ENCODE measurements at regions not wholly inside any gene's neighbourhood (a gene's known extent, or its start where the extent isn't known, plus 50 kb on each side); places are given as distances from the start of the nearest gene placed in this dataset.
"Not testable (repeated sequence)": the region's sequence is repeated elsewhere in the genome, so short reads cannot be mapped to it uniquely, and the experiment has no call there.

DNA sequence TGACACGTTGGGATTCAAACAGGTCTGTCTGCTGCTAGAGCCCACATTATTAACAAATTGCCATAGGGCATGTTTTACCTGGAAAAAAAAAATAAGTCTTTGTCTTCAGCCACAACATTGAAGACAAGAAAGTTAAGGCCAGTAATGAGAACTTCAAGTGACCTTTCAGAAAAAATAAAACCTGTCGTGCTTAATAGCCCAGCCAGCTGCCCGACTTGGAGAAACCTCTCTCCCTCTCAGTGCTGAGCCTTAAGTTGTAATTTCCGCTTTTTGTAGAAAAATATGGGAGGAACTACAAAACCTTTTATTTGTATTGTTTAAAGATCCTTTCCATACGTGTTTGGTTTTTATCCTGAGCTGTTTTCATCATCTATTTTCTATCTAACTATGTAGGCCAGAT is 454.3 kb upstream of the SLITRK6 start:
- DNase-seq = not testable (repeated sequence)

DNA sequence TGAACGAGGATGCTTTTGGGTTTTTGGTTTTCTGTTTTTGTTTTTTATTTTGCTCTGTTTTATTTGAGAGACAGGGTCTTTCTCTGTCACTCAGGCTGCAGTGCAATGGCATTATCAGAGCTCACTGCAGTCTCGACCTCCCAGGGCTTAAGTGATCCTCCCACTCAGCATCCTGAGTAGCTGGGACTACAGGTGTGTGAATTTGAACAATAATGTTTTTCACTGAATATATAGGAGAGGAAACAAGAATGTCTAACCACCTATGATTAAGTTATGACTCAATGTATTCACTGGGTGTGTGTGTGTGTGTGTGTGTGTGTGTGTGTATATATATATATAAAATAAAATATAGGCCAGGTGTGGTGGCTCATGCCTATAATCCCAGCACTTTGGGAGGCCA is 456.6 kb upstream of the SLITRK6 start:
- not testable (repeated sequence) for DNase-seq

DNA sequence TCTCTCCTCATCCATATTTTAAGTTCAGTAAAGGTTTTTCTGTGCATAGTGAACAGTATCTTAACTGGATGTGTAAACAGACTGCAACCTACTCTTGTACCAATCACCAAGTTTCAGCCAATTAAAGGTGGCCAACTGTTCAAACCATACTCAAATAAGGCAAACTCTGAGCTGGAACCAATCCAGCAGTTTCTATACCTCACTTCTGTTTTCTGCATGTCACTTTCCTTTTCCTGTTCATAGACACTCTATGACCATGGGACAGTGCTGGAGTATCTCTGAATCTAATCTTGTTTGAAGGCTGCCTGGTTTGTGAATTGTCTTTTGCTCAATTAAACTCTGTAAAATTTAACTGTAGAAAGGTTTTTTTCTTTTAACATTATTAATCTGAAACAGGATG is 470.3 kb upstream of the SLITRK6 start:
- DNase-seq = no peak

DNA sequence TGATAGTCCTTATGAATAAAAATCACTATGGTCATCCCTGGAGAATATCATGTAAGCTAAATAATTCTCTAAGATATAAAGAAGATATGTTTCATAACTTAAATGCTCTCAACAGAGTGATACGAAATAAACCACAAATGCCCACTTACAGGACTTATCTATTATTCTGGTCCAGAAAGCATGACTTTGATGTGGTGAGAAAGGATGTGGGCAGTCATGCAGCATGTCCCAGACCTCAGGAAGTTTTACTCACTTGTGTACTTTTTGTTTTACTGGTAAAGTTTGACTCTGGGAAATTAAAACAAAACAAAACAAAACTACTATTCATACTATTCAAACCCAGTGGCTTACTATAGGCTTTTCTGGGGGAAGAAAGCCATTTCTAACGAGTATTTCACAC is 483.2 kb upstream of the SLITRK6 start:
- no peak for DNase-seq

DNA sequence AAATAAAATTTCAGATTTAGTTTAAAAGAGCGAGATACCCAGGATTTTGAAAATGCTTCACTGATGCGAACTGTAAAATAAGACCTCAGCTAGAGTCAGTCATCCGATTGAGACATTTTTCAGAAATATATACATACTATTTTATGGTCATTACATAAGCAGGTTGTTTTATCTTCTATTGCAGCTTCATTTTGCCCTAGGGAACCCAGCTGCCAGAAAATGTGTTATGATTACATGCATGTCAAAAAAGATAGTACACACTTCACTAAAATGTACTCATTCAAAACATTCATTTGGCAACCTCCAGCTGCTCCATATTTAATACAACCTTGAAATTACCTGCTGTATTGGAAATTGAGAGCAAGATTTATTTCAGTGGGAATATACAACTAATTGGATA is 483.8 kb upstream of the SLITRK6 start:
- DNase-seq = no peak

DNA sequence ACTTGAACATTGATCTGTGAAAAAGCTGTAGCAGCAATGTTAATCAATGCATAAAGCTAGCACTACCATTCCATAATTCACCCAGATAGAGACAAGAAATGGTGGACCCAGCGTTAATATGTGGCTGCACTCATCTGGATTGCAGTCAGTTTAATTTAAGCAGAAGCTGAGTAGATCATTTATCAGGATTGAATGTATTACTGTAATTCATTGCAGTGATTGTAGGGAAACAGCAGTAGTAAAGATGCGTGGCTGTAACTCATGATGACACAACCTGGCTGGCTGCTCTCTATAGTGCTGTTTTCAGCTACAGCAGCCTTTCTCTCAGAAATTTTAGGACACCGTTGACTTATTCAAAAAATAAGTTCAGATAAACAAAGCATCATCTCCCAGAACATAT is 499.5 kb upstream of the SLITRK6 start:
- no peak for DNase-seq

DNA sequence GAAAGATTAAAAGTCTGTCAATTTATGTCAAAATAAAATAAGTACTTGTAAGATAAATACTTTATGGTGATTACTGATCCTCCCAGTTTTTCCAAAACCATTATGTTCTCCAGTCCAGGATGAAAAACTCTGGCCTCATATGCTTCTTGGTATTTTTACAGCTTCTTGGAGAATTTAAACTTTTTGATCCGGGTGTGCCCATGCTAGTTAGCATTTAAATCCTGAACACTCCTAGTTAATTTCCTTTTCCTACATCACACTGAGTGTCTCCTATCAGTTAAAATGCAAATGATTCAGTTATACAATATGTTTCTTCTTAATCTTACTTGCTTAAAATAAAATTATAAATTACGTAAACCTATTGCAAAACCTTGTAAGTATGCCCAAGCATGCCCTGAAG is 499.9 kb upstream of the SLITRK6 start:
- no peak for DNase-seq

DNA sequence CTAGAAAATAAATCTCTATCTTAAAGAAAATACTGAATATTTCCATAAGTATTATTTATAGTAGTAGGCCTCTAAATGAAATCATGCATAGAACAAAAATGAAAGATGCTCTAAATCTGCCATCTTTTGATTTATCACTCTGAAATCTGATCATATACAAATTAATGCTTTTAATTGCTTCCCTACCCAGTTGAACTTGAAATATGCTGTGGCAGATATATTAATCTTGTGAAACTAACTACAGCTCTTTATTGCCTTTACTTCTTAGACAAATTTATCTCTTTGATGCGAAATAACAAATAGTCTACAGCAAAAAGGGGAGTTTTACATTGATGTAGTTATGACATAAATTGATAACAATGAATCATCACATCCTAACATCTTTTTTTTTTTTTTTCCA is 510.7 kb upstream of the SLITRK6 start:
- DNase-seq = no peak

DNA sequence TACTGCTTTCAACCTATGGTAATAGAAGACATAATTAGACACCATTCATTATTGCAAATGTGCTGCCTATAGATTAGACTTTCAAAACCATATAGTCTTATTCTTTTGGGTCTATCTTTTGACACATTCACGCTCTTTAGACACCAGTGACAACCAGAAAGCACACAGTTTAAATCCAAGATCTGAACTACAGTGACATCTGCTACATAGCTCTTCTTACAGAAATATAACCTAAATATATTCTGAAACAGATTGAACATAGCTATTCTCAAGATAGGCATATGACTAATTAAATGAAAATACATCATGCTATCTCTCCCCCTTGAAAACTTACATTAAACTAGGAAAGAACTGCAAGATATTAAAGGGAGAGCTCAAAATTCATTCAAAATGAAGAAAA is 514.2 kb upstream of the SLITRK6 start:
- no peak for DNase-seq

DNA sequence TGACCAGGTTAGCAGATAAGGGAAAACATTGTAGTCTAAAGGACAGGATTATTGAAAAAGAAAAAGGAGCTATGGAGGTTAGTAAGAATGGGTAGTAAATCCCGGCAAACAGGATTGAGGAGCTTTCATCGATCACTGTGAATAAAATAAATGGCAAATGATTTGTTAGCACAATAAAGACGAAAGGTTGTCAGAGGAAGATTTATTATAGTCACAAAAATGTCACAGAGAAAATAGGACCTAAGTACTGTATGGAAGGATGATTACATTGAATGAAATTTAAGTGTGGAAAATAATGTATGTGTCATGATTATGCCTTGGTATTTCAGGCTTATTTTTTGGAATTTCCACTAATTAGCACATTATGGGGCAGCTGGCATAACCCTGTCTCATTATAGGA is 519.2 kb upstream of the SLITRK6 start:
- no peak for DNase-seq

DNA sequence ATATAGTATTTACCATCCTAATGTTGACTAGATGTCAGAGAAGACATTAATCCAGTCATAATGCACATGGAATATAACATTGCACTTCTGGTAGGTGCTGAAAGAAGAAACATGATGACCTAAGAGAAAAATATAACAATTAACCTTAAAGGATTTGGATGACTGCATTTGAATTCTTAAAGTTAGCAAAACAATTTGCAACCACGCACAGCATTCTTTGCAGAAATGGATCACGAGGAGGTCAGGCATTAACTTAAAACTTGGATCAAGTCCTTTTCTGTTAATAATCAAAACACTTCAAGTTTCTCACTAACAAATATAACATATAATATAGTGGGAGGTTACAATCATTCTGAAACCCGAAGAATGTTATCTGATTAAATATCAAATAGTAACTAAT is 525.0 kb upstream of the SLITRK6 start:
- DNase-seq = no peak

DNA sequence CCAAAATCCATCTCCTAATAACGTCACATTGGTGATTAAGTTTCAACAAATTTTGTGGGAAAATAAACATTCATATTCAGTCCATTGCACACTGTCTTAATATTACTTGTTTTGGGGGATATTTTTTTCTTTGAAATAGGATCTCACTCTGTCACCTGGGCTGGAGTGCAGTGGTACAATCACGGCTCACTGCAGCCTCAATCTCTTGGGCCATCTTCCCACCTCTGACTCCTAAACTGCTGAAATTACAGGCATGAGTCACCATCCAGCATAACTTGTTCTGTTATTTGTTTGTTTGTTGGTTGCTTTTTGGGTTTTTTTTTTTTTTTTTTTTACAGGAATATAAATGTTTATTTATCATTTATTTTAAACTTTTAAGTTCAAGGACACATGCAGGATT is 556.1 kb upstream of the SLITRK6 start:
- DNase-seq = no peak

DNA sequence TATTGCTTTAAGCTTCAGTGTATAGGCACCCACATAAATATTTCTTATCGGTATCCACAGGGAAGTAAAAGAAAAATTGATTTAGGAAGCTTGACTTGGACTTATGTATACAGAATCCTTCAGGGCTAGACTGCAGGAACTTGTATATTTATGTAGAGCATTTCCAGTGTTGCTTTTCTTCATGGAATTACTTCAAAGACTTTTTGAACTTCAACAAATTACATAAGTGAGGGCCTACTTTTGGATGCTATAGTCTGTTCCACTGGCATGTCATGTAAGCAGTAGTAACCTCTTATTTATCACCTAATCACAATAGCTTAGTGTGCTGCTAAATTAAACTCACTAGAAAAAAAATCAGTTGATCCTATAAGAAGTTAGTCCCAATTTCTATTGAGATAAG is 557.9 kb upstream of the SLITRK6 start:
- no peak for DNase-seq

DNA sequence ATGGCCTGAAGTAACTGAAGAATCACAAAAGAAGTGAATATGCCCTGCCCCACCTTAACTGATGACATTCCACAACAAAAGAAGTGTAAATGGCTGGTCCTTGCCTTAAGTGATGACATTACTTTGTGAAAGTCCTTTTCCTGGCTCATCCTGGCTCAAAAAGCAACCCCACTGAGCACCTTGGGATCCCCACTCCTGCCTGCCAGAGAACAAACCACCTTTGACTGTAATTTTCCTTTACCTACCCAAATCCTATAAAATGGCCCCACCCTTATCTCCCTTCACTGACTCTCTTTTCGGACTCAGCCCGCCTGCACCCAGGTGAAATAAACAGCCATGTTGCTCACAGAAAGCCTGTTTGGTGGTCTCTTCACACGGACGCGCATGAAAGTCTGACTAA is 564.5 kb upstream of the SLITRK6 start:
- not testable (repeated sequence) for DNase-seq

DNA sequence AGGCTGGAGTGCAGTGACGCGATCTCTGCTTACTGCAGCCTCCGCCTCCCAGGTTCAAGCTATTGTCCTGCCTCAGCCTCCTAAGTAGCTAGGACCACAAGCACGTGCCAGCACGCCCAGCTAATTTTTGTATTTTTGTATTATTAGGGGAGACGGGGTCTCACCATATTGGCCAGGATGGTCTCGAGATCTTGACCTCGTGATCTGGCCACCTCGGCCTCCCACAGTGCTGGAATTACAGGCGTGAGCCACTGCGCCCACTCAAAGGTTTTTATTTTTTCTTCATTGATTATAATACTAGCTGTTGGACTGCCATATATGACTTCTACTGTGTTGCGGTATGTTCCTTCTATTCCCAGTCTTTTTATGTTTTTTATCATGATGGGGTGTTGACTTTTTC is 569.7 kb upstream of the SLITRK6 start:
- DNase-seq = no peak

DNA sequence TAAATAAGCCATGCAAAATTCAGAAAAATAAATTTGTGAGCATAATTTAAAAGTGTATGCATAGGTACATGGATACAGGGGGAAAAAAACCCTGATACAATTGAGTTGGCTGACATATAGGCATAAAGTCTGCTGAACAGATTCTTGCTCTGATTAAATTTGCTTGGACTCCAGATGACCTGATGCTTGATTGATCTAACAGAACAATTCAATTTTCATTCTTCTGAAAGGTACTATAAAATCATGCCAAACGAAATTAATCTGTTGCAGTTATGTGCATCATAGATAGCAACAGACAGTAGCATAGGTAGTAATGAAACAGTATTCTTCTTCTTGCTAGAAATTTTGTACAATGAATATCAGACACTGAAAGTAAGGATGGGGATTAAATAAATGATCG is 578.2 kb upstream of the SLITRK6 start:
- no peak for DNase-seq

DNA sequence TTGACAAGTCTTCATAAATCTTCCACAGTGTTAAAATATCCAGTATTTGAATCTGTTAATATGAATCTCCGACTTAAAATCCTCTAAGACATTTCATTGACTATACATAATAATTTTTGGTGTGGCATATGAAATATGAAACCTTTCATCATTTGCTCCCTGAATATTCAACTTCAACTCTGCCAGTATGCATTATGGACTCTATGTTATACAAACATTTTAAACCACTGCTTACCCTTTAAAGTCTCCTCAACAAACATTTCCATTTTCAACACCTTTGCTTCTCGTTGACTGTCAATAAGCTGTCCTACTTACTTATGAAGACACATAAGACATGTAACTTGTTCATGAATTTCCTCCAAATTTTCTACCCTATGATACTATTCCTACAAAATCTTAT is 579.4 kb upstream of the SLITRK6 start:
- no peak for DNase-seq

DNA sequence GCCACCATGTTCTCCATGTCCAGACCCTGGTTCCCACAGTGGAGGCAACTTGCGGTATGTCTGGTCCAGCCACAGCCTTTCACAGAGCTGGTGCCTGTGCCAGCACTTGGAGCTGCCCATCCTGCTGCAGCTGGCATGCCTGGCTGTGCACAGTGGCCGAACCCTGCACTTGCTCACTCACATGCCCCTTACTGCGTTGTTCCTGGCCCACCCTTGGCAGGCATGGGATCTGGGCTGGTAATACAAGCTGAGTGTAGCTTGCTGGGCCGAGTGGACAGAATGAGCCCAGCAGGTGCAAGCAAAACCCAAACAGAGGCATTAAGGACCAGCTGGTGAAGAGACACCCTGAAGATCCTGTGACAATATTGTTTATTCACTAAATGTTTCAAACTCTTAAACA is 583.9 kb upstream of the SLITRK6 start:
- no peak for DNase-seq

DNA sequence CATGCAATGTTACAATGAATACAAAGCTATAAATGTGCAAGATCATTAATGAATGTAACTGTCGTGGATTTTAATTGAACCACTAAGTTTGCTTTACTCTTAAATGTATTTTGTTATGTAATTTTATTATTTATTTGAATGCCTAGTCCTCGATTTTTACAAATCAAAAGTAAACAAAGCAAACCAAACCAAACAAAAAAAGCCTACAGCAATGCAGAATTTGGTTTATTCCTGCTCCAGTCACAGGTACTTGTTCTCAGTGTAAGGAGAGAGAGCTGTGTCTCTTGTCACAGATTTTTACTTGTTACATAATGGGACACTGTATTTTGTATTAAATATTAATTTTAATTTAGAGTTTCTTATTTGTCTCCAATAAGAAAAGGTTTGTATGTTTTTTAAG is 584.3 kb upstream of the SLITRK6 start:
- no peak for DNase-seq

DNA sequence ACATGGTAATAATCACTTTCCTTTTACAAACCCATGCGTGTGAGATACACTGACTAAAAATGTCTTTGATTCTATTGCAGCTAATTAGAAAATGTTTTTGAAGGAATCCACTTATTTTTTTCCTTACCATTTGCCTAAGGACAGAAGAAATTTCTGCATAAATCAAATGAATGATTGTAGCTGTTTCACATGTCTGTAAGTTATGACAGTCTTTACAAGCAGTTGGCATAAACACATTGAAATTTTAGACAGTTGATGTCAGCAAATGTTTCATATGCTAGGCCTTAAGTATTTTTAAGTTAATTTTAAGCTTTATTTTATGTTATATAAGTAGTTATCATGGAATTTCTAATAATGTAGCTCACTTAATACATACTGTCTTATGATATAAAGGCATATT is 598.4 kb upstream of the SLITRK6 start:
- no peak for DNase-seq

DNA sequence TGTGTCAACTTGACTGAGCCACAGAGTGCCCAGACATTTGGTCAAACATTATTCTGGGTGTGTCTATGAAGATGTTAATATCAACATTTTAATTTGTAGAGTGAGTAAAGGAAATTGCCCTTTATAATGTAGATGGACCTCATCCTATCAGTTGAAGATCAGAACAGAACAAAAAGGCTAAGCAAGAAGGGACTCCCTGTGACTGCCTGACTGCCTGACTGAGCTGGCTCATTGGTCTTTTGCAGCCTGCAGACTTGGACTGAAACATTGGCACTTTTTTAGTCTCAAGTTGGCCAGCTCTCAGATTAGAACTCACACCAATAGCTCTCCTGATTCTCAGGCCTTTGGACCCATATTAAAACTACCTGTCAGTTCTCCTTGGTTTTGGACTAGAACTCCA is 600.4 kb upstream of the SLITRK6 start:
- DNase-seq = no peak

DNA sequence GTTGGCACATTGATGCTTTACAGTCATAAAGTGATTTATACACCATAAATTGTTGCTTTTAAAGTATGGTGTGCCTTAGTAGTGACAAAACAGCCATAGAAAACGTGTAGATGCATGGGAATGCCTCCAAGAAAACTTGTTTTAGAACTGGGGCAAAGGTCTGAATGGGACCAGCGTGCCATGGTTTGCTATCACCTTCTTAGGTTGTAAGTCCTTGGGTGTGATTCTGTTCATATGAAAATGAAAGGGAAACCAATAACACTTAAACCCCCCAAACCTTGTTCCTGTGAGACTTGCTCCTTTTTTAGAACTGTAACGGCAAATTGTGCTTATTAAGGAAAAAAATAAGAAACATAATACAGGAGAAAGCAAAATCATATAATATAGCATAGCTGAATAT is 603.3 kb upstream of the SLITRK6 start:
- DNase-seq = no peak

DNA sequence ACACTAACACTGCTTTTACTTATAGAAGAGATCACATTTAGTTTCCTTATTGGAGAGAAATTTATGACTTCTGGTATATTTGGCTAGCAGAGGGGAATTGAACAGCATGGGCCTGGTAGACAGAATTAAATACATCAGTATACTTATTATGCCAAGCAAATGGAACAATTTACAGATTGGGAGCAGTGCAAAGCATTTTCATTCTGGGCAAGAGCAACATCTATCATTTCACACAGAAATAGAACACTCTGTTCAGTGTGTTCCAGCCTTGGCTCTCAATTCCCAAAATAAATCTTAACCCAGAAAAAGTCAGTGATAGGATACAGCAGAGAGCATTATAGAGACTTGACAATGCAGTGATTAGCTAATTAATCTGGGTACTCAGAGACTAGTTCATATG is 604.0 kb upstream of the SLITRK6 start:
- DNase-seq = no peak

DNA sequence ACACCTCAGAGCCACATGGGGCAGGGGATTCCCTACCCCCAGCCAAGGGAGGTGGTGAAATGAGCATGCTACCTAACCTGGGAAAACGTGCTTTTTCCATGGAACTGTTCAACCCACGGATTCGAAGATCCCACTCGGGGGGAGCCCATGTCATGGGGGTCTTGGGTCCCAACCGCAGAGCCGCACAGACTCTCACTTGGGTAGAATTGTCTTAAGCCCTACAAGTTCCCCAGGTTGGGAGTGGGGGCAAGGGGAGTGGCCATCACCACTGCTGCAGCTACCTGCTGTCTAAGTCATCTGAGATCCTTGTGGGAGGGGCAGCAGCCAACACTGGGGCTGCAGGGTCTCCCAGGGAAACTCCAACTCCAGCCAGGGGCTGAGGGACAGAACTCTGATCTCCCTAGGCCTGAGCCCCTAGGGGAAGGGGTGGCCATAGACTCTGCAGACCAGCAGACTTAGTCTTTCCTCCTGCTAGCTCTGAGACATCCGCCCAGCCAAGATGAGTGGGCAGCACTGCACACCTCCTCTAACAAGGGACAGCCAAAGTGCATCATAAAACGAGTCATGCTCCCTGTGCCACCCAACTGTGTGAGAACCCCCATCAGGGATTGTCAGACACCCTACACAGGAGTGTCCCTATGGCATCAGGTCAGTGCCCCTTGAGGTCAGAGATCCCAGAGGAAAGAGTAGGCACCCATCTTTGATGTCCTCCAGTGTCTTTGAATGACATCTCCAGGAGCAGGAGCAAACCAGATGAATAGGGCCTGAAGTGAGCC is 610.4 kb upstream of the SLITRK6 start:
- DNase-seq = no peak

DNA sequence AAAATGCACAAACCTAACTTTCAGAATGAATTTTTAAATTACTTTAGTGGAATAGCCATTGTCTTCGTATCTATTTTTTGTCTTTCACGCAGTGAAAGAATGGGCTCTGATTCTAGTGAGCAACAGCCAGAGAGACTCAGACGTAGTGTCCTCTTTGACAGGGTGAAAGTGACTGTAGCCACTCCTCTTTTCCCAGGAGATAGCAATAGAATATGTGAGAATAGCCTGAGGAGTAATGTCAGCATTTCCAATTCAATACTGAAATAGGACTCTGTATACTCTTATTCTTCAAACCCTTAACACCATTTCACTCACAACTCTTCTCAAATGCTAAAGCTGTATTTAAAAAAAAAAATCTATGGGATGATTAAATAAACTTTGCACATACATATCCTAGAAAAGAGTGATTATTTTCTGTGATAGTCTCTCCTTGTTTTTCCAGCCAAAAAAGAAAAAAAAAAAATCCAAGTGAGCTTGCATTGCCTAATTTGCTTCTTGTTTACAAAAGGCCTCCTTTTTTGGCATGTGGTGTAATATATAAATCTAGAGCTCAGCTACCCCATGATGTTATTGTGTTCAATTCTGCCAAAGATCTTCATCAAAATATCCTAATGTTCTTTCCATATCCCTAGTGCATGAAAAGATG is 626.1 kb upstream of the SLITRK6 start:
- no peak for DNase-seq
